ENCODE measurements at regions not wholly inside any gene's neighbourhood (a gene's known extent, or its start where the extent isn't known, plus 50 kb on each side); places are given as distances from the start of the nearest gene placed in this dataset.
"Not testable (repeated sequence)": the region's sequence is repeated elsewhere in the genome, so short reads cannot be mapped to it uniquely, and the experiment has no call there.

GRCh38 chr3:4908433-4909156, 70.6 kb upstream of the BHLHE40 start:
- H3K27ac ChIP-seq = no peak overlapping the region
- no peaks in the 10 kb centered on the region for H3K9me3 ChIP-seq
- ATAC-seq (ENCODE audit: insufficient number of reproducible peaks, low FRiP score, low read depth) (no peak), DNase-seq (ENCODE audit: low spot score) (no peak)
- H3K4me1 ChIP-seq (ENCODE audit: control insufficient read depth in 1 of 2, low read depth in 2 of 2) = no peaks in the 10 kb centered on the region
- no peak for TF ChIP-seq CTCF (IDR thresholded peaks at IDR 0.05)
- no peak overlapping the region for H3K4me3 ChIP-seq
- H3K27me3 ChIP-seq (replicated peaks; ENCODE audit: insufficient read depth) = no peaks in the 10 kb centered on the region
- no peaks in the 10 kb centered on the region for H3K36me3 ChIP-seq

DNA sequence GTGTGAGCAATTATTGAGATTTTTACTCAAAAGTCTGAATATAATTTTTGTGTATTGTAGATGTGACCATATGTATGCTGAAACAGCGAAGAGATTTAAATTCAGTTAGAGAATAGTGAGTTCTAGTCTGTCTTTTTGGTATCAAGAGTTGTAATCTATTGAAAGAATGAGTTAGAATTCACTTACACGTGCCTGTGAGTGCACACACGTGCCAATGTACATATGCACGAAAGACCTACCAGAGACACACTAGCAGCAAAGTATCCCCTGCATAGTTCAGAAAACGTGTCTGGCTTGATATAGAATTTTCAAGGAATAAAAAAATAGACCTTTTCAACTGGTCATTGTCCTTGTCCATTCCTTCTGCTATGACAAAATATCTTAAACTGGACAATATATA, 64.8 kb upstream of the BHLHE40 start:
- no peaks in the 10 kb centered on the region for H3K36me3 ChIP-seq
- ATAC-seq (ENCODE audit: insufficient number of reproducible peaks, low FRiP score, low read depth) = no peak
- TF ChIP-seq CTCF (IDR thresholded peaks at IDR 0.05) = no peak

DNA sequence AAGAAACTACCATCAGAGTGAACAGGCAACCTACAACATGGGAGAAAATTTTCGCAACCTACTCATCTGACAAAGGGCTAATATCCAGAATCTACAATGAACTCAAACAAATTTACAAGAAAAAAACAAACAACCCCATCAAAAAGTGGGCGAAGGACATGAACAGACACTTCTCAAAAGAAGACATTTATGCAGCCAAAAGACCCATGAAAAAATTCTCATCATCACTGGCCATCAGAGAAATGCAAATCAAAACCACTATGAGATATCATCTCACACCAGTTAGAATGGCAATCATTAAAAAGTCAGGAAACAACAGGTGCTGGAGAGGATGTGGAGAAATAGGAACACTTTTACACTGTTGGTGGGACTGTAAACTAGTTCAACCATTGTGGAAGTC, 57.6 kb upstream of the BHLHE40 start:
- not testable (repeated sequence) for DNase-seq (ENCODE audit: low spot score); H3K4me1 ChIP-seq (ENCODE audit: control insufficient read depth in 1 of 2, low read depth in 2 of 2); H3K9me3 ChIP-seq; H3K4me3 ChIP-seq; H3K36me3 ChIP-seq; H3K27me3 ChIP-seq (replicated peaks; ENCODE audit: insufficient read depth); ATAC-seq (ENCODE audit: insufficient number of reproducible peaks, low FRiP score, low read depth); H3K27ac ChIP-seq

More for the DNA sequence above, 64.8 kb upstream of the BHLHE40 start:
- H3K9me3 ChIP-seq = no peaks in the 10 kb centered on the region
- H3K27me3 ChIP-seq (replicated peaks; ENCODE audit: insufficient read depth) = no peaks in the 10 kb centered on the region
- H3K27ac ChIP-seq = no peak overlapping the region
- no peak for DNase-seq (ENCODE audit: low spot score)
- H3K4me3 ChIP-seq = no peak overlapping the region
- no peaks in the 10 kb centered on the region for H3K4me1 ChIP-seq (ENCODE audit: control insufficient read depth in 1 of 2, low read depth in 2 of 2)

- ATAC-seq (ENCODE audit: insufficient number of reproducible peaks, low FRiP score, low read depth) = no peak
- no peak for TF ChIP-seq CTCF (IDR thresholded peaks at IDR 0.05)
- Histone ChIP-seq H3K4me3 (no peak overlapping the region), H3K27me3 (replicated peaks; ENCODE audit: insufficient read depth) (no peaks in the 10 kb centered on the region), H3K9me3 (no peaks in the 10 kb centered on the region), H3K4me1 (ENCODE audit: control insufficient read depth in 1 of 2, low read depth in 2 of 2) (no peaks in the 10 kb centered on the region), H3K36me3 (no peaks in the 10 kb centered on the region), H3K27ac (no peak overlapping the region)
- DNase-seq (ENCODE audit: low spot score) = no peak
These were observed 52.3 kb upstream of the BHLHE40 start for GRCh38 chr3:4926892-4927291.

- no peak overlapping the region for H3K4me3 ChIP-seq
- no peak overlapping the region for H3K27ac ChIP-seq
- no peaks in the 10 kb centered on the region for H3K27me3 ChIP-seq (replicated peaks; ENCODE audit: insufficient read depth)
- TF ChIP-seq CTCF (IDR thresholded peaks at IDR 0.05) = no peak
- ATAC-seq (ENCODE audit: insufficient number of reproducible peaks, low FRiP score, low read depth) (no peak), DNase-seq (ENCODE audit: low spot score) (no peak)
- H3K36me3 ChIP-seq = no peaks in the 10 kb centered on the region
- no peaks in the 10 kb centered on the region for H3K4me1 ChIP-seq (ENCODE audit: control insufficient read depth in 1 of 2, low read depth in 2 of 2)
- no peaks in the 10 kb centered on the region for H3K9me3 ChIP-seq
These were observed 50.9 kb upstream of the BHLHE40 start for GRCh38 chr3:4928277-4928789.

All from thoracic aorta (tissue), 2 donors.